DND-41 (cell line): ENCODE measurements at regions not wholly inside any gene's neighbourhood (a gene's known extent, or its start where the extent isn't known, plus 50 kb on each side); places are given as distances from the start of the nearest gene placed in this dataset.

ENCODE experiments used
- CTCF ChIP-seq: IDR thresholded peaks from 2 replicates; pipeline ENCODE4 v1.5.1; 2012; ENCODE audit warnings: borderline replicate concordance, low read length, moderate library complexity, mild to moderate bottlenecking; ENCODE audit not compliant: poor library complexity, severe bottlenecking; ENCODE audit errors: extremely low read depth
- EZH2 ChIP-seq: IDR thresholded peaks from 3 replicates; pipeline ENCODE4 v1.6.1; 2012; ENCODE audit warnings: borderline replicate concordance, low read depth, mild to moderate bottlenecking, moderate library complexity, low read length, inconsistent platforms; ENCODE audit not compliant: severe bottlenecking

- TF ChIP-seq CTCF (no peak), EZH2 (no peak)
Measured at GRCh38 chr1:60639287-60639686, 443.1 kb upstream of the NFIA start.
